GM21786 (cell line): ENCODE measurements at regions not wholly inside any gene's neighbourhood (a gene's known extent, or its start where the extent isn't known, plus 50 kb on each side); places are given as distances from the start of the nearest gene placed in this dataset.
"Not testable (repeated sequence)": the region's sequence is repeated elsewhere in the genome, so short reads cannot be mapped to it uniquely, and the experiment has no call there.

Source experiments
- ATAC-seq: cut with Tn5 transposase; IDR thresholded peaks from one replicate; pipeline ENCODE4 v1.9.1; 2021; ENCODE audit not compliant: unreplicated experiment

- ATAC-seq = not testable (repeated sequence)
These were observed 218.3 kb downstream of the SYK start for GRCh38 chr9:91019871-91020270.

DNA sequence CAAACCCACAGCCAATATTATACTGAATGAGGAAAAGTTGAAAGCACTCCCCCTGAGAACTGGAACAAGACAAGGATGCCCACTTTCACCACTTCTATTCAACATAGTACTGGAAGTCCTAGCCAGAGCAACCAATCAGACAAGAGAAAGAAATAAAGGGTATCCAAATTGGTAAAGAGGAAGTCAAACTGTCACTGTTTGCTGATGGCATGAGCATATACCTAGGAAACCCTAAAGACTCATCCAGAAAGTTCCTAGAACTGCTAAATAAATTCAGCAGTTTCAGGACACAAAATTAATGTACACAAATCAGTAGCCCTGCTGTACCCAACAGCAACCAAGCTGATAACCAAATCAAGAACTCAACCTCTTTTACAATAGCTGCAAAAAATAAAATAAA, 220.0 kb downstream of the SYK start:
- not testable (repeated sequence) for ATAC-seq

DNA sequence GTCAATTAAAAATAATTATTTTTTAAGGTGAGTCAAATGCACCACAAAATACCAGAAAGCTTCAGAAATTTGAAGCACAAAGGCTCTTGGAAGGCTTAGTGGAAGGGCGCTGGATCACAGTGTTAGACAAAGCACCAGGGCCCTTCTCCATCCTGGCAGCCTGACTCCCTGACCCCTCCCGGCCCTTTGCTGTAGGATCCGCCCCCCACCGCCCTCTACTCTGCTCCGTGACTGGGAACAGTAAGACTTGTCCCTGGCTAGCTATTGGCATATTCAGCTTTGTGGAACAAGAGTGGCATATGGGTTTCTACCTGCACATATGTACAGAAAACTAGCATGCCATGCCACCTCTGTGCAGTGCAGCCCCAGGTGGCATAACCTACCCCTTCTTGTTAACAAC, 222.1 kb downstream of the SYK start:
- ATAC-seq = no peak

GRCh38 chr9:91024841-91025240, 223.2 kb downstream of the SYK start:
- ATAC-seq = no peak

GRCh38 chr9:91025856-91026255, 224.2 kb downstream of the SYK start:
- ATAC-seq = no peak

GRCh38 chr9:91026266-91026665, 224.6 kb downstream of the SYK start:
- no peak for ATAC-seq

DNA sequence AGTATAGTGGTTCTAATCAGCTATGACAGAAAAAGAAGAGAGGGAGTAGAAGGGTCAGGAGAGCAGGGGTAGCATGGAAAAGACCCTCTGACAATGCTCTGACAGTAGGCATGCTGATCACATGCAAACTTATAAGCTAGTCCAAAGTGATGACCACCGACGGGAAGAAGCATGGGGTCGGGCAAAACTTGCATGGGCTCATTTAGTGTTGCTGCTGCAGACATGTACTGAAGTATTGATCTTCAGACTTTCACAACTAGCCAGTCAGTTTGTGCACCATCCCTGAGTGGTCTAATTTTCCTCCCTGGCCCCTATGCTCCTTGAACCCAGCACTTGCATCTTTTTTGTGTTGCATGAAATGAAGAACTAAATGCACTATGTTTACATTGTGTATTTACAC, 225.4 kb downstream of the SYK start:
- ATAC-seq = no peak

GRCh38 chr9:91028166-91028827, 226.7 kb downstream of the SYK start:
- no peak for ATAC-seq

GRCh38 chr9:91029650-91030361, 228.2 kb downstream of the SYK start:
- no peak for ATAC-seq

GRCh38 chr9:91032121-91032531, 230.5 kb downstream of the SYK start:
- no peak for ATAC-seq

GRCh38 chr9:91033270-91033669, 231.7 kb downstream of the SYK start:
- no peak for ATAC-seq

DNA sequence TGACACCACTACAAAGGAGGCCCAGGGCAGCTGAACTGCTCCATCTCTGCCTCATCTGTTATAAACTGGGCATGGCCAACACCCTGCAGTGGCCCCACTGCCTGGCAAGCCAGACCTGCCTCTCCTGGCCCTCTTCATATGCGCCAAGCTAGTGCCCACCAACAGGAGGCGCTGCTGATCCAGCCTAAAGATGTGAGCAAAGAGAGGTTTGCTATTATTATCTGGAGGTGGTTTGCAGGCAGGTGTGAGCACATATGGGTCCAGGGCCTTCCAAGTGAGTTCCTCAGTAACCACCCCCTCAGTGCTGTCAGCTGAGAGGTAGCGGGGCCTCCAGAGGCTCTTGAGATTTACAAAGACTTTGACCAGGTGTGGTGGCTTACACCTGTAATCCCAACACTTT, 232.2 kb downstream of the SYK start:
- no peak for ATAC-seq

DNA sequence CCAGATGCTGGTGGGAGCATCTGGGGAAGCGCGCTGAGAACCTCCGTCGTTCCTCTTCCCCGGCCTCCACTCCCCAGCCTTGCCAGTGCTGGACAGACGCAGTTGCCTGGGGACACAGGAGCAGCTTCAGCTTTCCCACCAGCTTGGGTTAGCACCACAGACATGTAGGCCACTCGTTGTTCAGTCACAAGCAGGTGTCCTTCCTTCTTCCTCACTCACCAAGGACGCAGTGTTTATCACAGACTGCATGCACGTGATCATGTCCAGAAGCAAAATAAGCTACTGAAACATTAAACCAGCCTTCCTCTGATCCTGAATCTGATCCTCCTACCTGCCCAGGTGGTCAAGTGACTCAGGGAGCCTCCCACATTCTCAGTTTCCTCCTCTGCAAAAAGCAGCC, 232.9 kb downstream of the SYK start:
- ATAC-seq = no peak

DNA sequence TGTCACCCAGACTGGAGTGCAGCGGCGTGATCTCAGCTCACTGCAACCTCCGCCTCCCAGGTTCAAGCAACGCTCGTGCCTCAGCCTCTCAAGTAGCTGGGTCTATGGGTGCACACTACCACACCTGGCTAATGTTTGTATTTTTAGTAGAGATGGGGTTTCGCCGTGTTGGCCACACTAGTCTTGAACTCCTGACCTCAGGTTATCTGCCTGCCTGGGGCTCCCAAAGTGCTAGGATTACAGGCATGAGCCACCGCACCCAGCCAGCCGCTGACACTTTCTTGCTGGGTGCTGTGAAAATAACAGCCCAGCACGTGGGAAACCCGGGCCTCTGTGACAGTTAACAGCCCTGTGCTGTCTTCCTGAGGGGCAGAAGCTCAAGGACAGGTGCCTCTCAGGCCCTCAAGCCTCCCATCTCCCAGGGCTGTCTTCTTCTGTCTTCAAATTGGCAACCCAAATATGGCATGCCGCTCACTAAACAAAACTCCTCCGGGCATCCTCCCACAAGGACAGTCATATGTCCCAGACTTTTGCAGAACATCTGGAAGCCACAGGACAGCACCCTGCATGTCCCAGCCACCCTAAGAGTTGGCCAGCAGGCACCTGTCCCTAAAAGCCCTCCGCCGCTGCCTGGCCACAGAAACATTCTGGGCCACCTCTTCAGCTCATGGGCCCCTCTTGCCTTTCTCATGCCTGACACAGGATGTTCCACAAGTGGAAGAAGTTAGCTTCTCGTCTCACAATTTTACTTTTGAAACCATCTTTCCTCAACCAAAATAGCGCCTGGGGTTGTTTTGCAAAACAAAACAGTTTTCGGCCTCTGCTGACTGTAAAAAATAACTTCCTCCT, 233.6 kb downstream of the SYK start:
- peak; percentile 27 for ATAC-seq

DNA sequence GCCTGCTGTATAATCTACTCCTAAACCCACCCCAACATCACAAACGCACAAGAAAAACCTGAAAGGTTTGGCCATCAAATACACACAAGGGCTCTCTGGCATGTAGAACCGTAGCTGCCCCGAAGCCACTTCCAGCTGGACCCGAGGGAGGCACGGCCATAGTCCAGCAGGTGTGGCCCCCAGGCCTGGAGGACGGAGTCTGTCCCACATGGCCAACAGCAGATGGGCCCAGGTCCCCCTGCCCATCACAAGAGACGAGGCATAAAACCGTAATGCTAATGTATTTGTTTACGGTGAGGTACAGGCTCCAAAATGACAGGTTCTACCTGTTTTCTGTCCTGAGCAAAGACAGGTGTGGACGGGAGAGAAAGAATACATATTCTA, 234.2 kb downstream of the SYK start:
- ATAC-seq = peak; percentile 26

- no peak for ATAC-seq
These were observed 234.7 kb downstream of the SYK start for GRCh38 chr9:91036356-91036755.

DNA sequence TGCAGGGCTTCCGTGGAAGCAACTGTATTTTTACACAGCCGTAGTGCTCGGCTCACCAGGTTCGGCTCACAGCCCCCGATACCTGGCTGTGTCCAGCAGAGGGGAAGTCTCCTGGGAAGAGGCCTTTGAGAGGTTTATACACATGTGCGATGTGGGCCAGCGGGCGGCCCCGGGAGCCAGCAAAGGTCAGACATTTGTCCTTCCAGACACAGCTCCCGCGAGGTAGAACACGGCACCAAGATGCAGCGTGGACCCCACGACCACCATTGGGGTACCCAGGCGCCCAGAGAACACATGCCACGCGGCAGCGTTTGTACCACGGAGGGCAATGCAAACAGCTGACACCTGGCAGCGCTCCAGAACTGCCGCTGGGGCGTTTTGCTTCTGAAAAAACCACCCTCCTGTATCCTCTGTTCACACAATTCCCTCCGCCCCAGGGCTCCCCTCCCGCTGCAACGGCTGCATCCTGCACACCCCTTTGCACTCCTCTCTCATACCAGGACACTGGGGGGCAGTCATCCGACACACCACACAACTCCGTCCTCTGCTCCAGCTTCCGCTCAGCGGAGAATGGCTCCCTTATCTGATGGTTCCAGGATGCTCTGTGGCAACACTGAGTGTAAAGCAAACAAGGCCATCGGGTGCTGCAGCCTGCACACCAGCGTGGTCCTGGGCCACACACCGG, 235.3 kb downstream of the SYK start:
- no peak for ATAC-seq

- no peak for ATAC-seq
These were observed 236.2 kb downstream of the SYK start for GRCh38 chr9:91037511-91038482.

DNA sequence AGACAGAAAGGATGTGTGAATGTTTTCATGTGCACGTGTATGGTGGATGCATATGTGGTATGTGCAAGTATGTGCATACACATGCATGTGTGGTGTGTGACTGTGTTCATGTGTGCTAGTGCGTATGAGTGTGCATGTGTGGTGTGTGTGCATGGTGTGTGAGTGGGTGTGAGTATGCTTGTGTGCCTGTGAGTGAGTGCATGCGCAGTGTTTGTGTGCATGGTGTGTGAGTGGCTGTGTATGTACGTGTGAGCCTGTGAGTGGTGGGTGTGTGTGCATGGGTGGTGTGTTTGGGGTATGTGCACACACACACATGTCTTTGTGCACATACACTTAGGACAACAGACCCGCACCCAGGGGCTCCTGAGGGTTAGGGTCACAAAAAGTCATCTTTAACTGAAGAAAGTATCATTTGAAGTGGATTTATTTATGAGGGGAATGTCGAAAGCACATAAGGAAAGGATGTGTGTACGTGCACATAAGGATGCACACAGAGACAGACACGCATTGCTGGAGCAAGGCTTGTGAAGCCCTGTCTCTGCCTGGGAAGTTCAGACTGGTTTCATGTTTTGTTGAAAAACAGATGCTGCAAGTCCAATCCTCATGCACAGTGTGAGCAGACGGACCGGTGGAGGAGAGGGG, 237.0 kb downstream of the SYK start:
- ATAC-seq = no peak
